Psoas muscle (tissue), 7 donors: ENCODE measurements at regions not wholly inside any gene's neighbourhood (a gene's known extent, or its start where the extent isn't known, plus 50 kb on each side); places are given as distances from the start of the nearest gene placed in this dataset.

Experiments
- ATAC-seq, 4 donors: fragments of 200-7000 bp; cut with Tn5 transposase; one replicate each; pipeline ENCODE4 v1.9.1; 2020; ENCODE audit warnings: moderate library complexity in 3 of 4, mild to moderate bottlenecking in 2 of 4
- DNase-seq, 2 donors: peaks; one replicate each; pipeline ENCODE4 v3.0.0-alpha.2; 2020
- H3K27ac ChIP-seq: fragments of 200-600 bp; one replicate; pipeline ENCODE4 v1.8.0; 2022
- H3K27me3 ChIP-seq, 3 donors: fragments of 200-600 bp in 1 of 3; one replicate each; pipeline versions ENCODE4 v1.6.1 to v1.8.0; 2013 to 2022; ENCODE audit warnings: low read length in 2 of 3, mild to moderate bottlenecking in 2 of 3, moderate library complexity in 1 of 3; ENCODE audit not compliant: insufficient read depth in 3 of 3
- H3K36me3 ChIP-seq, 2 donors: fragments of 200-600 bp in 1 of 2; one replicate each; pipeline versions ENCODE4 v1.6.1 to v1.8.0; 2013 to 2022; ENCODE audit warnings: low read depth in 1 of 2, mild to moderate bottlenecking in 1 of 2, moderate library complexity in 1 of 2; ENCODE audit not compliant: insufficient read depth in 1 of 2
- H3K4me1 ChIP-seq: fragments of 200-600 bp; one replicate; pipeline ENCODE4 v1.8.0; 2022
- H3K4me3 ChIP-seq: fragments of 200-600 bp; one replicate; pipeline ENCODE4 v1.8.0; 2022; ENCODE audit warnings: mild to moderate bottlenecking
- H3K9me3 ChIP-seq: fragments of 200-600 bp; one replicate; pipeline ENCODE4 v1.8.0; 2022
- WGBS, 3 donors: extraction: QIAGEN DNeasy Blood & Tissue Kit; methylation state at CpG; one replicate each; pipeline versions ENCODE4 v1.1.6 to v1.1.7; 2013; 5-methylcytosine and 5-hydroxymethylcytosine counted together
- intact Hi-C, 2 donors: fragments of 100-400 bp; cut with DNase I; formaldehyde crosslinking; loops; one replicate each; pipeline versions ENCODE4 v1.11.0 to v1.14.2; 2022
- TF ChIP-seq, protein P1 (sequence below): fragments of 200-600 bp; IDR thresholded peaks from one replicate; pipeline ENCODE4 v1.8.0; 2022; ENCODE audit warnings: antibody characterized with exemption
- donor health status: healthy with polysubstance abuse.
- donor health status: DM: no; HTN: no; CAD: no; lungs with moderate emphysema.
- donor health status: Bipolar disorder and iron deficiency.
- donor health status: healthy.
- donor health status: DM: yes; HTN: yes; CAD: no.
- donor health status: DM: no; HTN: no; CAD: no.
- donor health status: DM: yes; HTN: yes; CAD: no.

DNA sequence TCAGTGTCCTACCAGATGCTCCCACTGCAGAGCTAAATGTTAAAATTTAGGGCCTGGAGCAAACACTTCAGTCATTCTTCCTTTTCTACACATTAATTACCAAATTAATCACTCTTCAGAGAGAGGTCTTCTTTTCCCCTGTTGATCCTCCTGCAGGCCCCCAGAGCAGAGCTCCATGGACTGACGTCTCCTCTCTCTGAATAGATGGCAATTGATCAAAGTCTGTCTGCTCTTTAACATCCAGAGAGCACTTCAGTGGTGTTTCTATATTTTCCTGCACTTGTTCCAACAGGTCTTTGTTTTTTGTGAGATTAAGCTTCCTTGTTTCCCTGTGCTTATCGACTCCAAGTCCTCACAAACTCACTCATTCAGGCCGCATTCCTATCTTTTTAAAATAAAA is 239.3 kb downstream of the SIPA1L2 start:
- no peaks in the 10 kb centered on the region for H3K9me3 ChIP-seq
- TF ChIP-seq, protein P1, sequence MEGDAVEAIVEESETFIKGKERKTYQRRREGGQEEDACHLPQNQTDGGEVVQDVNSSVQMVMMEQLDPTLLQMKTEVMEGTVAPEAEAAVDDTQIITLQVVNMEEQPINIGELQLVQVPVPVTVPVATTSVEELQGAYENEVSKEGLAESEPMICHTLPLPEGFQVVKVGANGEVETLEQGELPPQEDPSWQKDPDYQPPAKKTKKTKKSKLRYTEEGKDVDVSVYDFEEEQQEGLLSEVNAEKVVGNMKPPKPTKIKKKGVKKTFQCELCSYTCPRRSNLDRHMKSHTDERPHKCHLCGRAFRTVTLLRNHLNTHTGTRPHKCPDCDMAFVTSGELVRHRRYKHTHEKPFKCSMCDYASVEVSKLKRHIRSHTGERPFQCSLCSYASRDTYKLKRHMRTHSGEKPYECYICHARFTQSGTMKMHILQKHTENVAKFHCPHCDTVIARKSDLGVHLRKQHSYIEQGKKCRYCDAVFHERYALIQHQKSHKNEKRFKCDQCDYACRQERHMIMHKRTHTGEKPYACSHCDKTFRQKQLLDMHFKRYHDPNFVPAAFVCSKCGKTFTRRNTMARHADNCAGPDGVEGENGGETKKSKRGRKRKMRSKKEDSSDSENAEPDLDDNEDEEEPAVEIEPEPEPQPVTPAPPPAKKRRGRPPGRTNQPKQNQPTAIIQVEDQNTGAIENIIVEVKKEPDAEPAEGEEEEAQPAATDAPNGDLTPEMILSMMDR: no peak
- H3K36me3 ChIP-seq: no peaks in the 10 kb centered on the region
- no peak overlapping the region for H3K4me3 ChIP-seq
- WGBS, 3 donors: 92 to 96% (median 94%) methylated on average over 3 of the region's 3 CpGs
- ATAC-seq (no peak), DNase-seq (no peak)
- no peaks in the 10 kb centered on the region for H3K27me3 ChIP-seq
- no peaks in the 10 kb centered on the region for H3K4me1 ChIP-seq
- H3K27ac ChIP-seq: no peak overlapping the region
- intact Hi-C loops: no loop called here

DNA sequence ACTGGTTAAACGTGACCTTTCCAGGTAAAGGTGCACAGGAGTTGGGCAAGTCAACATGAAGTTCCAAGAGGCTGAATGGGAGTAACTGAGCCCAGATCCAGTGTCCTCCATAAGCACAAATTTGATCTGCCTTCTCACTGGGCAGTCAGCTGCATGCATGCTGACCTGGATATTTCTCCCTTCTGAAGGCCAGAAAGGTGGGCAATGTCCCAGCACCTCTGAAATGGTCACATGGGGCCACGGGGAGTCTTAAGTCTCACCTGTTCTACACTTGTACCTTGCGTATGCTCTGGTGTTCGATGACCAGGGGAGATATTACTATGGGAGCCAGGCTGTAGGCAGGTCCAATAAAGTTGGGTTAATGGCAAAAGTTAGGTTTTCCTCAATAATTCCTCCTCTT is 240.2 kb downstream of the SIPA1L2 start:
- no peak for DNase-seq
- Histone ChIP-seq H3K27ac (no peak overlapping the region), H3K4me1 (no peaks in the 10 kb centered on the region), H3K9me3 (no peaks in the 10 kb centered on the region), H3K4me3 (no peak overlapping the region), H3K27me3 (no peaks in the 10 kb centered on the region), H3K36me3 (no peaks in the 10 kb centered on the region)
- WGBS, 3 donors: 66 to 87% (median 68%) methylated on average over 4 of the region's 4 CpGs
- intact Hi-C loops: no loop called here
- TF ChIP-seq, protein P1: no peak
- ATAC-seq: no peak

DNA sequence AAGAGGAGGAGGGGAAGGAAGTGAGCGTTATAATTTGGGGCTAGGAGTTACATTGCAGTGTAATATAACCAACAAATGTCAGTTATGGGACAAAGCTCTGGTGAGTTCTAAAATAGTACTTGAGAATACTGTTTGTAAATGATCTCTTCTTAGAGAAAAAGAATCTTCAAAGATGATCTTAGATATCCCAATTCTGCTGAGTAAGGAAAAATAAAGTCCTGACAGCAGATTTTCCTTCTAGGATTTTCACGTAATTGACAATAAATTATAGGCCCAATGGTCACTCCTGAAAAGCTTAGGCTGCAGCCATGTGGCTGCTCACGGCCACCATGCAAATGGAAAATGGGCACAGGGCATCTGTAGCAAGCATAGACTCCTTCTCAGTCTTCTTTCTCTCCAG is 241.6 kb downstream of the SIPA1L2 start:
- WGBS, 3 donors: 81 to 93% (median 91%) methylated on average over 3 of the region's 3 CpGs
- intact Hi-C loops: no loop called here
- Histone ChIP-seq H3K27me3 (no peaks in the 10 kb centered on the region), H3K4me3 (no peak overlapping the region), H3K4me1 (no peaks in the 10 kb centered on the region), H3K27ac (no peak overlapping the region), H3K9me3 (no peaks in the 10 kb centered on the region), H3K36me3 (no peaks in the 10 kb centered on the region)
- ATAC-seq (no peak), DNase-seq (no peak)
- TF ChIP-seq, protein P1: no peak

DNA sequence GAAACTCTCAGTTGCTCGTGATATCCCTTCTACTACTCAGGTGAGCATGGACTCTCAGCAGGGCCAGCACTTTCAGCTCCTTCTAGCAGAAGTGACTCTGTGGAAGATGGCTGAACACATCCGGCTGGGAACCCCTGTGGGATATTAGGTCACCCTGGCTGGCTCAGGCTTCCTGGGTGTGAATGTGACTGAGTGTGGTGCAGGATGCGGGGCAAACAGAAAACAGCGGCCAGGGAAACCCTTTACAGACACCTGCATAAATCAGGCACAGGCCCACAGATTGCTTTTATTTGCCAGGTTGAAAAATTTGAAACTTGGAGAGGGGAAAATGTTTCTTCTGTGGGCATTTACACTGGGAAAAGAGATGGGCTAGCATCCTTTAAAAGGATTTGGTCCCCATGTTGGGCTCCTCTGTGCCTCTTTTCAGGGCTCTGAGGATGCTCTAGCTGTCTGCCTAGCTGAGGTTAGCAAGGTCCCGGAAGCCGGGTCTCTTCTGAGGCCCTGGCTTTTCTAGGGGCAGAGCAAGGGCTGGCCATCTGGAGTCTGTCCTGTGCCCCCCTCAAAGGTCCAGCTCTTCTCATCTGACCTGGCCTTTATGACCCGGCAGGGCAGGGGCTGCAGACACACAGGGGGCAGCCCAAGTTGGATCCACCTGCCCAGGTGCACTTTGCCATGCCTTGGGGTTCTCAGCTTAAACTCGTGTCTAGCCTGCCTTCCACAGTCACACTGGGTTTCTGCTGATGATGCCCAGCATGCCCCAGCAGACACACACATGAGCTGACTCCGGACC is 243.0 kb downstream of the SIPA1L2 start:
- H3K27ac ChIP-seq: no peak overlapping the region
- DNase-seq (no peak), ATAC-seq (peak in 1 of 4 donors; percentile 21)
- intact Hi-C loops: no loop called here
- H3K36me3 ChIP-seq: no peaks in the 10 kb centered on the region
- TF ChIP-seq, protein P1: no peak
- no peaks in the 10 kb centered on the region for H3K4me1 ChIP-seq
- H3K27me3 ChIP-seq: no peaks in the 10 kb centered on the region
- 84 to 90% (median 88%) methylated on average over 9 of the region's 9 CpGs for WGBS, 3 donors
- no peaks in the 10 kb centered on the region for H3K9me3 ChIP-seq
- no peak overlapping the region for H3K4me3 ChIP-seq

DNA sequence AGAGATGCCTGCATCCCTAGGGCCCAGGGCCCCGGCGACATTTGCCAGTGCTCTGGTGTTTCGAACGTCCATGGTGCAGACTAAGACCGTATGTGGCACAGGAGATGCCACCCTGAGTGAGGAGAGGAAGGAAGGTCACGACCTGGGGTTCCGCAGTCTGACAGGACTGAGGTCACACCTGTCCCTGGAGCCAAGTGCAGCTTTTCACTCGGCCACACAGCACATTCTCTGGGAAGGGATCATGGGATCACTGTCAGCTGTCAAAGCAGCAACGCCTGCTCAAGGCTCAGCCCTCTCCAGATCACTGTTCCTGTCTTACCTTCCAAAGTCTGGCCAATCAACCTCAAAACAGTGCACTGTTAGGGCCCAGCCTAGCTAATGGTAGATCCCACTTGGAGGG is 243.6 kb downstream of the SIPA1L2 start:
- Histone ChIP-seq H3K9me3 (no peaks in the 10 kb centered on the region), H3K4me1 (no peaks in the 10 kb centered on the region), H3K4me3 (no peak overlapping the region), H3K27me3 (no peaks in the 10 kb centered on the region), H3K36me3 (no peaks in the 10 kb centered on the region), H3K27ac (no peak overlapping the region)
- intact Hi-C loops: no loop called here
- ATAC-seq (peak; percentile 52 to 75 (median 64)), DNase-seq (no peak)
- TF ChIP-seq, protein P1: no peak
- 27 to 58% (median 41%) methylated on average over 9 of the region's 9 CpGs for WGBS, 3 donors
